GM12891 (cell line): ENCODE measurements at regions not wholly inside any gene's neighbourhood (a gene's known extent, or its start where the extent isn't known, plus 50 kb on each side); places are given as distances from the start of the nearest gene placed in this dataset.

Experiments
- PAX5 ChIP-seq: IDR thresholded peaks from 2 replicates; pipeline ENCODE4 v1.6.1; 2011; ENCODE audit warnings: low read length, moderate library complexity, mild to moderate bottlenecking; ENCODE audit not compliant: insufficient read depth, severe bottlenecking
- POLR2A ChIP-seq: IDR thresholded peaks from 2 replicates; pipeline ENCODE4 v1.6.1; 2011; ENCODE audit warnings: low read depth, low read length, control low read depth
- POLR2AphosphoS5 ChIP-seq: IDR thresholded peaks from 2 replicates; pipeline ENCODE4 v1.6.1; 2011; ENCODE audit warnings: low read depth, low read length, control low read depth
- SPI1 ChIP-seq: IDR thresholded peaks from 2 replicates; pipeline ENCODE4 v1.6.1; 2011; ENCODE audit warnings: low read depth, low read length, control low read depth
- TAF1 ChIP-seq: IDR thresholded peaks from 2 replicates; pipeline ENCODE4 v1.6.1; 2011; ENCODE audit warnings: low read depth, low read length, control low read depth

DNA sequence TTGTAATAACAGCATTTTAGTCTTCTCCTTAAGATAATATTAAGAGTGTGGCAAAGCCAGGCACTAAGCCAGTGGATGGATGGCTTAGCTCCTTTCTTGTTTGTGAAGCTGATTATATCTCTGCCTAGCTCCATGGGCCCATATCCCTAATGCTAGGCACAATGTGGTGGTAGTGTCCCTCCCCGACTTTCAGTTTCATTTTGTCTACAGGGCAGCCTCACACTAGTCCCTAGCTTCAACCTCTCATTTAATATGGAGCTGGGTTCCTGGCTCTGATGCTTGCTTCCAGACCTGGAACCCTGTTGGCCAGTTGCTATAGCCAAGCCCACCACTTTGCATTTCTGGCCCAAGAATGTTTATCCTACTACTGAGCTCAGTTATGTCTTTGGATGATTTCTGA lies 437.0 kb upstream of the MEIS1 start:
- TF ChIP-seq POLR2A: no peak
- TF ChIP-seq POLR2AphosphoS5: no peak
- TF ChIP-seq SPI1: no peak
- TF ChIP-seq TAF1: no peak
- TF ChIP-seq PAX5: no peak
